Right atrium auricular region (tissue), 2 donors: ENCODE measurements at regions not wholly inside any gene's neighbourhood (a gene's known extent, or its start where the extent isn't known, plus 50 kb on each side); places are given as distances from the start of the nearest gene placed in this dataset.

Experiments used
- DNase-seq: peaks from one replicate; pipeline ENCODE4 v3.0.0-alpha.2; 2019; ENCODE audit warnings: low spot score
- H3K27ac ChIP-seq, 2 donors: fragments of 200-600 bp; sonication (generic); 1 replicate in 1 of 2; 2 replicates in 1 of 2; pipeline ENCODE4 v1.5.1; 2016 to 2019
- H3K27me3 ChIP-seq, 2 donors: fragments of 200-600 bp; sonication (generic); one replicate each; pipeline versions ENCODE4 v1.5.1 to v1.6.0; 2017 to 2019
- H3K36me3 ChIP-seq: fragments of 200-600 bp; sonication (generic); one replicate; pipeline ENCODE4 v1.5.1; 2016
- H3K4me1 ChIP-seq, 2 donors: fragments of 200-600 bp; sonication (generic); one replicate each; pipeline versions ENCODE4 v1.5.1 to v1.6.0; 2017 to 2019
- H3K4me3 ChIP-seq, 2 donors: fragments of 200-600 bp; sonication (generic); 1 replicate in 1 of 2; 2 replicates in 1 of 2; pipeline ENCODE4 v1.5.1; 2017 to 2019; ENCODE audit warnings: mild to moderate bottlenecking in 1 of 2, moderate library complexity in 1 of 2
- H3K9me3 ChIP-seq, 2 donors: fragments of 200-600 bp; sonication (generic); one replicate each; pipeline ENCODE4 v1.5.1; 2019
- CTCF ChIP-seq, 2 donors: fragments of 200-600 bp; sonication (generic); IDR thresholded peaks; one replicate each; pipeline ENCODE4 v1.5.1; 2019; ENCODE audit warnings: antibody characterized with exemption in 2 of 2

- no peaks in the 10 kb centered on the region for H3K27me3 ChIP-seq
- no peak for DNase-seq
- no peak overlapping the region for H3K4me3 ChIP-seq
- no peak overlapping the region for H3K27ac ChIP-seq
- no peak for TF ChIP-seq CTCF (IDR thresholded peaks at IDR 0.05)
- no peaks in the 10 kb centered on the region for H3K4me1 ChIP-seq
- H3K9me3 ChIP-seq: no peaks in the 10 kb centered on the region
- no peaks in the 10 kb centered on the region for H3K36me3 ChIP-seq
These were observed 375.8 kb upstream of the THBS1 start for GRCh38 chr15:39205081-39205480.

GRCh38 chr15:39205506-39206371 is 375.1 kb upstream of the THBS1 start:
- TF ChIP-seq CTCF (IDR thresholded peaks at IDR 0.05): no peak
- Histone ChIP-seq H3K9me3 (no peaks in the 10 kb centered on the region), H3K4me3 (no peak overlapping the region), H3K36me3 (no peaks in the 10 kb centered on the region), H3K4me1 (no peaks in the 10 kb centered on the region), H3K27ac (no peak overlapping the region), H3K27me3 (no peaks in the 10 kb centered on the region)
- no peak for DNase-seq

GRCh38 chr15:39207532-39208115 is 373.3 kb upstream of the THBS1 start:
- DNase-seq: no peak
- TF ChIP-seq CTCF (IDR thresholded peaks at IDR 0.05): no peak
- Histone ChIP-seq H3K4me3 (no peak overlapping the region), H3K4me1 (no peaks in the 10 kb centered on the region), H3K36me3 (no peaks in the 10 kb centered on the region), H3K9me3 (peaks cover 0 to 12% of the 10 kb centered on the region in 2 donors), H3K27ac (no peak overlapping the region), H3K27me3 (no peaks in the 10 kb centered on the region)

GRCh38 chr15:39208187-39208586 is 372.7 kb upstream of the THBS1 start:
- TF ChIP-seq CTCF (IDR thresholded peaks at IDR 0.05): no peak
- Histone ChIP-seq H3K4me3 (no peak overlapping the region), H3K36me3 (no peaks in the 10 kb centered on the region), H3K4me1 (peaks cover 0 to 2% of the 10 kb centered on the region in 2 donors), H3K27ac (no peak overlapping the region), H3K9me3 (peaks cover 0 to 12% of the 10 kb centered on the region in 2 donors), H3K27me3 (no peaks in the 10 kb centered on the region)
- DNase-seq: no peak

DNA sequence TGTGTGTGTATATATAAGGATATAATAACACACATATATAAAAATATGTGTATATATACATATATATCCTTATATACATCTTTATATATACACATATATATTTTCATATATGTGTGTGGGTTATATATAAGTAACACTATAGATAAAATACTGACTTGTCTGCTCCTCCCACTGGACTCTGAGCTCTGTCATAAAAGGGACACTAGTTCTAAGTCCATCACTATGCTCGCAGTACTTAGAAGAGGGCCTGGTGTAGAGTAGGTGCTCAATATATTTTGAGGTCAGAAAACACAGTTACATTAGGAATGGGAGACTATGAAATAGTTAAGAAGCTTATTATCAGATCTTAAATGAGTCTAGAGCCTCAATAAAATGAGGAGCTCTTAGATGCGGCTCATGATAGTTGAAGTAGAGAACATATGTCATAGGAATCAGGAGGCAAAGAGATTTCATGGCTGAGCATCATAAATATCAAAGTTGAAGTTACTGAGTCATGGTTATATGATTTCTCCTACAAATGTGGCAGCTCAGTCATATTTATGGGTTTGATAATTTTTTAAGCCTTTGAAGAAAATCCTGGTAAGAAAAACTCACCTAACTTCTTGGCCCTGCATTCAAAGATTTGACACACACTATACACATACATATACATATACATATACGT is 371.2 kb upstream of the THBS1 start:
- no peaks in the 10 kb centered on the region for H3K27me3 ChIP-seq
- no peak for TF ChIP-seq CTCF (IDR thresholded peaks at IDR 0.05)
- peaks cover 0 to 12% of the 10 kb centered on the region in 2 donors for H3K9me3 ChIP-seq
- no peak overlapping the region for H3K27ac ChIP-seq
- H3K4me1 ChIP-seq: peaks cover 0 to 10% of the 10 kb centered on the region in 2 donors
- DNase-seq: no peak
- no peak overlapping the region for H3K4me3 ChIP-seq
- no peaks in the 10 kb centered on the region for H3K36me3 ChIP-seq
